H1 (cell line): ENCODE measurements at regions not wholly inside any gene's neighbourhood (a gene's known extent, or its start where the extent isn't known, plus 50 kb on each side); places are given as distances from the start of the nearest gene placed in this dataset.

ENCODE experiments used
- EZH2 ChIP-seq: fragments of 200-600 bp; sonication (generic); IDR thresholded peaks from 2 replicates; pipeline ENCODE4 v1.7.1; 2012; ENCODE audit warnings: low read depth, mild to moderate bottlenecking, moderate library complexity, low read length, inconsistent platforms; ENCODE audit not compliant: severe bottlenecking
- SP4 ChIP-seq: IDR thresholded peaks from 2 replicates; pipeline ENCODE4 v1.6.1; 2012; ENCODE audit warnings: low read length, inconsistent platforms

DNA sequence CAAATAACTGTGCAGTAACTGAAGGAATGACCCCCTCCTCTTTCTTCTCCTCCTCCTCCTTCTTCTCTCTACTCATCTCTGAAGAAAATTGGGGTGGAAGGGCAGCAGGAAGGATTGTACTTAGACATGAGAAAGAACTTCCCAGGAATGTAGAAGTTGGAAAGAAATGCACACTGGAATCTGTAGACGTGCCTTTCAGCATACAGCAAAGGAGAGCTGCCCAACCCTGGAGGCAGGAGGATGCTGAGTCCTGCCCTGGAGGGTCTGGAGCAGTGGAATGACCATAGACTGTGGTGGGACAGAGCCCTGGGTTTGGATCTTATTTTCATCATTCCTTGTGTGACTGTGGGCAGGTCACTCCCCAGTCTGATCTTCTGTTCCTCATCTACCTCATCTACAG is 80.1 kb downstream of the PJA1 start:
- TF ChIP-seq SP4 (no peak), EZH2 (no peak)
